NOMO-1 (cell line): ENCODE measurements at regions not wholly inside any gene's neighbourhood (a gene's known extent, or its start where the extent isn't known, plus 50 kb on each side); places are given as distances from the start of the nearest gene placed in this dataset.
A peak's percentile ranks its signal among the peaks of the same experiment; 100 is the strongest.

ENCODE experiments used
- DNase-seq, 2 experiments: peaks; one replicate each; lab custom pipeline; 2025; ENCODE audit not compliant: unreplicated experiment in 2 of 2; lab: John Stamatoyannopoulos, UW

GRCh38 chr2:16717477-16717876 is 51.8 kb upstream of the CYRIA start:
- DNase-seq: peak; percentile 55 to 76

GRCh38 chr2:16716944-16717343 is 51.3 kb upstream of the CYRIA start:
- no peak for DNase-seq

GRCh38 chr2:16716024-16716423 is 50.4 kb upstream of the CYRIA start:
- no peak for DNase-seq
